ENCODE measurements at regions not wholly inside any gene's neighbourhood (a gene's known extent, or its start where the extent isn't known, plus 50 kb on each side); places are given as distances from the start of the nearest gene placed in this dataset.

GRCh38 chr11:127205688-127206217 lies 205.2 kb upstream of the KIRREL3 start:
- CTCF ChIA-PET, result interaction anchor here (0.5 kb wide), 1 partner anchor 53 kb away, joined by 3 read pairs; no protein-coding TSS in a partner anchor
- intact Hi-C loops (cut with DNase I, micrococcal nuclease), result no loop called here
- DNase-seq (no peak), ATAC-seq (no peak)
- H3K27ac Mint-ChIP-seq, result no peak overlapping the region
- no peaks in the 10 kb centered on the region for H3K36me3 Mint-ChIP-seq (ENCODE audit: low read depth)
- no peak overlapping the region for H3K4me3 Mint-ChIP-seq
- POLR2A ChIA-PET, result no interaction called here
- H3K27me3 Mint-ChIP-seq, result no peaks in the 10 kb centered on the region
- peaks cover 9% of the 10 kb centered on the region for H3K9me3 Mint-ChIP-seq (ENCODE audit: low read depth)
- no peaks in the 10 kb centered on the region for H3K4me1 Mint-ChIP-seq

GRCh38 chr11:127203490-127203889 lies 202.9 kb upstream of the KIRREL3 start:
- DNase-seq (no peak), ATAC-seq (no peak)
- CTCF ChIA-PET, result no interaction called here
- Mint-ChIP-seq H3K27ac (no peak overlapping the region), H3K27me3 (no peaks in the 10 kb centered on the region), H3K36me3 (ENCODE audit: low read depth) (no peaks in the 10 kb centered on the region), H3K4me1 (no peaks in the 10 kb centered on the region), H3K9me3 (ENCODE audit: low read depth) (peaks cover 5% of the 10 kb centered on the region), H3K4me3 (no peak overlapping the region)
- POLR2A ChIA-PET, result interaction anchor here (0.6 kb wide), 1 partner anchor 19 kb away, joined by 4 read pairs; no protein-coding TSS in a partner anchor
- intact Hi-C loops (cut with DNase I, micrococcal nuclease), result no loop called here

GRCh38 chr11:127202105-127202504 lies 201.5 kb upstream of the KIRREL3 start:
- intact Hi-C loops (cut with DNase I, micrococcal nuclease), result no loop called here
- Mint-ChIP-seq H3K27ac (no peak overlapping the region), H3K27me3 (peaks cover 4% of the 10 kb centered on the region), H3K36me3 (ENCODE audit: low read depth) (no peaks in the 10 kb centered on the region), H3K9me3 (ENCODE audit: low read depth) (peaks cover 4% of the 10 kb centered on the region), H3K4me1 (no peaks in the 10 kb centered on the region), H3K4me3 (no peak overlapping the region)
- ATAC-seq (no peak), DNase-seq (no peak)
- ChIA-PET POLR2A (no interaction called here), CTCF (interaction anchor here (0.6 kb wide), 1 partner anchor 30 kb away, joined by 3 read pairs; no protein-coding TSS in a partner anchor)

GRCh38 chr11:127199306-127199801 lies 198.8 kb upstream of the KIRREL3 start:
- no peaks in the 10 kb centered on the region for H3K36me3 Mint-ChIP-seq (ENCODE audit: low read depth)
- H3K4me3 Mint-ChIP-seq, result no peak overlapping the region
- CTCF ChIA-PET, result interaction anchor here (1.3 kb wide), 1 partner anchor 13 kb away, joined by 5 read pairs; no protein-coding TSS in a partner anchor

GRCh38 chr11:127195501-127196120 lies 195.0 kb upstream of the KIRREL3 start:
- no peak overlapping the region for H3K4me3 Mint-ChIP-seq
- no peak for DNase-seq
- peaks cover 4% of the 10 kb centered on the region for H3K27me3 Mint-ChIP-seq
- POLR2A ChIA-PET, result no interaction called here
- no peaks in the 10 kb centered on the region for H3K4me1 Mint-ChIP-seq
- no peak overlapping the region for H3K27ac Mint-ChIP-seq
- no peak for ATAC-seq
- CTCF ChIA-PET, result no interaction called here
- intact Hi-C loops (cut with DNase I, micrococcal nuclease), result no loop called here
- no peaks in the 10 kb centered on the region for H3K9me3 Mint-ChIP-seq (ENCODE audit: low read depth)
- H3K36me3 Mint-ChIP-seq (ENCODE audit: low read depth), result no peaks in the 10 kb centered on the region

More at GRCh38 chr11:127199306-127199801, 198.8 kb upstream of the KIRREL3 start:
- H3K4me1 Mint-ChIP-seq, result no peaks in the 10 kb centered on the region
- no peak for ATAC-seq
- intact Hi-C loops (cut with DNase I, micrococcal nuclease), result no loop called here
- POLR2A ChIA-PET, result no interaction called here
- H3K27ac Mint-ChIP-seq, result no peak overlapping the region
- no peaks in the 10 kb centered on the region for H3K9me3 Mint-ChIP-seq (ENCODE audit: low read depth)
- DNase-seq, result no peak
- peaks cover 4% of the 10 kb centered on the region for H3K27me3 Mint-ChIP-seq

GRCh38 chr11:127194521-127194920 lies 194.0 kb upstream of the KIRREL3 start:
- H3K4me3 Mint-ChIP-seq, result no peak overlapping the region
- CTCF ChIA-PET, result no interaction called here
- DNase-seq (no peak), ATAC-seq (no peak)
- no peak overlapping the region for H3K27ac Mint-ChIP-seq
- H3K9me3 Mint-ChIP-seq (ENCODE audit: low read depth), result no peaks in the 10 kb centered on the region
- peaks cover 6% of the 10 kb centered on the region for H3K27me3 Mint-ChIP-seq
- no peaks in the 10 kb centered on the region for H3K4me1 Mint-ChIP-seq
- intact Hi-C loops (cut with DNase I, micrococcal nuclease), result no loop called here
- no peaks in the 10 kb centered on the region for H3K36me3 Mint-ChIP-seq (ENCODE audit: low read depth)
- POLR2A ChIA-PET, result no interaction called here

- Mint-ChIP-seq H3K9me3 (ENCODE audit: low read depth) (no peaks in the 10 kb centered on the region), H3K4me1 (no peaks in the 10 kb centered on the region), H3K27ac (no peak overlapping the region), H3K27me3 (peaks cover 7% of the 10 kb centered on the region), H3K36me3 (ENCODE audit: low read depth) (no peaks in the 10 kb centered on the region), H3K4me3 (no peak overlapping the region)
- DNase-seq (no peak), ATAC-seq (no peak)
- CTCF ChIA-PET, result no interaction called here
- intact Hi-C loops (cut with DNase I, micrococcal nuclease), result no loop called here
- POLR2A ChIA-PET, result no interaction called here
These were observed 193.4 kb upstream of the KIRREL3 start for GRCh38 chr11:127193950-127194349.

- DNase-seq, result no peak
- Mint-ChIP-seq H3K4me1 (no peaks in the 10 kb centered on the region), H3K9me3 (ENCODE audit: low read depth) (peaks cover 3% of the 10 kb centered on the region), H3K27me3 (peaks cover 3% of the 10 kb centered on the region), H3K4me3 (no peak overlapping the region), H3K27ac (no peak overlapping the region), H3K36me3 (ENCODE audit: low read depth) (no peaks in the 10 kb centered on the region)
- no peak for ATAC-seq
- CTCF ChIA-PET, result no interaction called here
- POLR2A ChIA-PET, result no interaction called here
- intact Hi-C loops (cut with DNase I, micrococcal nuclease), result no loop called here
These were observed 191.1 kb upstream of the KIRREL3 start for GRCh38 chr11:127191689-127192088.

GRCh38 chr11:127191261-127191660 lies 190.7 kb upstream of the KIRREL3 start:
- no peak for ATAC-seq
- POLR2A ChIA-PET, result no interaction called here
- peaks cover 3% of the 10 kb centered on the region for H3K27me3 Mint-ChIP-seq
- intact Hi-C loops (cut with DNase I, micrococcal nuclease), result no loop called here
- no peaks in the 10 kb centered on the region for H3K36me3 Mint-ChIP-seq (ENCODE audit: low read depth)
- H3K4me3 Mint-ChIP-seq, result no peak overlapping the region
- H3K4me1 Mint-ChIP-seq, result no peaks in the 10 kb centered on the region
- H3K27ac Mint-ChIP-seq, result no peak overlapping the region
- CTCF ChIA-PET, result no interaction called here
- peaks cover 3% of the 10 kb centered on the region for H3K9me3 Mint-ChIP-seq (ENCODE audit: low read depth)
- DNase-seq, result no peak

GRCh38 chr11:127182586-127183203 lies 182.1 kb upstream of the KIRREL3 start:
- DNase-seq, result no peak
- no peak overlapping the region for H3K27ac Mint-ChIP-seq
- CTCF ChIA-PET, result no interaction called here
- POLR2A ChIA-PET, result interaction anchor here (0.6 kb wide), 1 partner anchor 119 kb away, joined by 4 read pairs; no protein-coding TSS in a partner anchor
- no peaks in the 10 kb centered on the region for H3K27me3 Mint-ChIP-seq
- H3K9me3 Mint-ChIP-seq (ENCODE audit: low read depth), result peaks cover 2% of the 10 kb centered on the region
- no peak overlapping the region for H3K4me3 Mint-ChIP-seq
- no peak for ATAC-seq
- no peaks in the 10 kb centered on the region for H3K36me3 Mint-ChIP-seq (ENCODE audit: low read depth)
- intact Hi-C loops (cut with DNase I, micrococcal nuclease), result no loop called here
- H3K4me1 Mint-ChIP-seq, result no peaks in the 10 kb centered on the region

- Mint-ChIP-seq H3K4me1 (no peaks in the 10 kb centered on the region), H3K9me3 (ENCODE audit: low read depth) (no peaks in the 10 kb centered on the region), H3K27me3 (no peaks in the 10 kb centered on the region), H3K36me3 (ENCODE audit: low read depth) (no peaks in the 10 kb centered on the region), H3K27ac (no peak overlapping the region), H3K4me3 (no peak overlapping the region)
- intact Hi-C loops (cut with DNase I, micrococcal nuclease), result no loop called here
- ATAC-seq (no peak), DNase-seq (no peak)
- CTCF ChIA-PET, result no interaction called here
- POLR2A ChIA-PET, result no interaction called here
These were observed 156.7 kb upstream of the KIRREL3 start for GRCh38 chr11:127157225-127157624.

- intact Hi-C loops (cut with DNase I, micrococcal nuclease), result no loop called here
- Mint-ChIP-seq H3K36me3 (ENCODE audit: low read depth) (no peaks in the 10 kb centered on the region), H3K27me3 (peaks cover 2% of the 10 kb centered on the region), H3K4me1 (no peaks in the 10 kb centered on the region), H3K9me3 (ENCODE audit: low read depth) (no peaks in the 10 kb centered on the region), H3K4me3 (no peak overlapping the region), H3K27ac (no peak overlapping the region)
- DNase-seq (no peak), ATAC-seq (no peak)
- CTCF ChIA-PET, result no interaction called here
- POLR2A ChIA-PET, result no interaction called here
These were observed 148.8 kb upstream of the KIRREL3 start for GRCh38 chr11:127149410-127149809.
